Right atrium auricular region (tissue), 2 donors: ENCODE measurements at regions not wholly inside any gene's neighbourhood (a gene's known extent, or its start where the extent isn't known, plus 50 kb on each side); places are given as distances from the start of the nearest gene placed in this dataset.

Experiments
- DNase-seq: peaks from one replicate; pipeline ENCODE4 v3.0.0-alpha.2; 2019; ENCODE audit warnings: low spot score
- H3K27ac ChIP-seq, 2 donors: fragments of 200-600 bp; sonication (generic); 1 replicate in 1 of 2; 2 replicates in 1 of 2; pipeline ENCODE4 v1.5.1; 2016 to 2019
- H3K27me3 ChIP-seq, 2 donors: fragments of 200-600 bp; sonication (generic); one replicate each; pipeline versions ENCODE4 v1.5.1 to v1.6.0; 2017 to 2019
- H3K36me3 ChIP-seq: fragments of 200-600 bp; sonication (generic); one replicate; pipeline ENCODE4 v1.5.1; 2016
- H3K4me1 ChIP-seq, 2 donors: fragments of 200-600 bp; sonication (generic); one replicate each; pipeline versions ENCODE4 v1.5.1 to v1.6.0; 2017 to 2019
- H3K4me3 ChIP-seq, 2 donors: fragments of 200-600 bp; sonication (generic); 1 replicate in 1 of 2; 2 replicates in 1 of 2; pipeline ENCODE4 v1.5.1; 2017 to 2019; ENCODE audit warnings: mild to moderate bottlenecking in 1 of 2, moderate library complexity in 1 of 2
- H3K9me3 ChIP-seq, 2 donors: fragments of 200-600 bp; sonication (generic); one replicate each; pipeline ENCODE4 v1.5.1; 2019
- CTCF ChIP-seq, 2 donors: fragments of 200-600 bp; sonication (generic); IDR thresholded peaks; one replicate each; pipeline ENCODE4 v1.5.1; 2019; ENCODE audit warnings: antibody characterized with exemption in 2 of 2

GRCh38 chr1:29784276-29785136 is 548.2 kb downstream of the PTPRU start:
- TF ChIP-seq CTCF (IDR thresholded peaks at IDR 0.05), result no peak
- no peak overlapping the region for H3K27ac ChIP-seq
- H3K4me3 ChIP-seq, result no peak overlapping the region
- no peaks in the 10 kb centered on the region for H3K9me3 ChIP-seq
- DNase-seq, result peak; percentile 40
- no peaks in the 10 kb centered on the region for H3K36me3 ChIP-seq
- no peaks in the 10 kb centered on the region for H3K4me1 ChIP-seq
- no peaks in the 10 kb centered on the region for H3K27me3 ChIP-seq

DNA sequence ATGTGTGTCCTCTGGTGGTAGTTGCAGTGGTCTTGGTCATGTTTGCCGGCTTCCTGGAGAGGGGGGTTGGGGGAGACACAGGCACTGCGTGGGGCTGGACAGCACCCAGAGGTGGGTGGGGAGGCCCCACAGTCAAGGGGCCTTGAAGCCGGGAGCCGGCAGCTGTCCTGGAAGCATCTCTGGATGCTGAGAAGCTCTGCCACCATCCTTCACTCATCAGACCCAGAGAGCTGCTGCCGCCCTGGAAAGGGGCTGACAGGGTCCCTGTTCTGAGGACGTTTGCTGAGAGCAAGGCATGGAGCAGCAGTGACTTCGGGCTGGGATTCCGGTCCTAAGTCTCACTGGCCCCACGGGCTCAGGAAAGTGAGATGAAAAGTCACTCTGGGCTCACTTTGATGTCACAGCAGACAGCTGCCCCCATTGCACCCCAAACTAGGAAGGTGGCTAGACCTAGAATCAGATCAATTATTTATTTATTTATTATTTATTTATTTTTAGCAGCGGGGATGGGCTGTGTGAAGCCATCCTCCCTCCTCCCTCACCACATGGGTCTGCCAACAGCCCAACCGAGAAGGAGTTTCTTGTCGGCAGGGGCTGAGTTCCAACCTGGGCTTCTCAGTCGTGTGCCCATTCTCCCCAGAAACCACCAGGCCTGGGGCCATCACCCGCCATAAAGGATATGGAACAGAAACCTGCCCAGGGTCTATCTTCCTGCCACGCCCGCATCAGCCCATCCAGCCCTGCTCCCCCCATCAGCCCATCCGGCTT is 547.4 kb downstream of the PTPRU start:
- H3K36me3 ChIP-seq, result no peaks in the 10 kb centered on the region
- no peaks in the 10 kb centered on the region for H3K4me1 ChIP-seq
- H3K9me3 ChIP-seq, result no peaks in the 10 kb centered on the region
- H3K27me3 ChIP-seq, result no peaks in the 10 kb centered on the region
- no peak overlapping the region for H3K27ac ChIP-seq
- no peak overlapping the region for H3K4me3 ChIP-seq
- TF ChIP-seq CTCF (IDR thresholded peaks at IDR 0.05), result no peak
- DNase-seq, result peak; percentile 30

DNA sequence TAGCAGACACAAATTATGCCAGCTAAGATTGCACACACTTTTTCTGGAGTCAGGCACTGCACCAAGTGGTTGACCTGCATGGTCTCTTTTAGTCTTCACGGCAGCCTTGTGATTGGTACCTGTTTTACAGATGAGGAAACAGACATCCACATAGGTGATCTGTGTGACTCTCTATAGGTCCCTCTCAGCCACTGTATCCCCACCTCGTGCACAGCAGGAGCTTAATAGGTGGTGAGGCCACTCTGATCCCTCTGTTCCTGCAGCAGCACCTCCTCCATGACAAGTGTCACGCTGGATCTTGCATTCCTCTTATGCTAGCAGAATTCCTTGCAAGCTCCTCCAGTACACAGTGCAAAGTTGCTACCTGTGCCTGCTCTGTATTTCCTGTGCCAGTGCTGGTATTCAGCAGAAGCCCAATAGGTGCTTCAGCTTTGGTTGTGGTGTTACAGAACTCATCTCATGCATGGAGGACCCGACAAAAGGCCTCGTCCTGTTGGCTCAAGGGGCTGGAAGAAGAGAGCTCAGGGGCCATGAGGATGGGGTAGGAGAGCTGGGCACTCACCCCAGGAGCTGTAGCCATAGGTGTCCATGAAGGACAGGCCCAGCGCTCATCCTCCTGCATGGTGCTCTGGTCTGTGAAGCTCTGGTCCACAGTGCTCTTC is 546.7 kb downstream of the PTPRU start:
- Histone ChIP-seq H3K36me3 (no peaks in the 10 kb centered on the region), H3K4me3 (no peak overlapping the region), H3K27ac (no peak overlapping the region), H3K4me1 (no peaks in the 10 kb centered on the region), H3K9me3 (no peaks in the 10 kb centered on the region), H3K27me3 (no peaks in the 10 kb centered on the region)
- peak; percentile 54 for DNase-seq
- no peak for TF ChIP-seq CTCF (IDR thresholded peaks at IDR 0.05)

- TF ChIP-seq CTCF (IDR thresholded peaks at IDR 0.05), result no peak
- Histone ChIP-seq H3K27ac (no peak overlapping the region), H3K4me1 (no peaks in the 10 kb centered on the region), H3K36me3 (no peaks in the 10 kb centered on the region), H3K9me3 (peaks cover 0 to 10% of the 10 kb centered on the region in 2 donors), H3K27me3 (no peaks in the 10 kb centered on the region), H3K4me3 (no peak overlapping the region)
- DNase-seq, result no peak
Observed at GRCh38 chr1:29779146-29779545, 542.8 kb downstream of the PTPRU start.

DNA sequence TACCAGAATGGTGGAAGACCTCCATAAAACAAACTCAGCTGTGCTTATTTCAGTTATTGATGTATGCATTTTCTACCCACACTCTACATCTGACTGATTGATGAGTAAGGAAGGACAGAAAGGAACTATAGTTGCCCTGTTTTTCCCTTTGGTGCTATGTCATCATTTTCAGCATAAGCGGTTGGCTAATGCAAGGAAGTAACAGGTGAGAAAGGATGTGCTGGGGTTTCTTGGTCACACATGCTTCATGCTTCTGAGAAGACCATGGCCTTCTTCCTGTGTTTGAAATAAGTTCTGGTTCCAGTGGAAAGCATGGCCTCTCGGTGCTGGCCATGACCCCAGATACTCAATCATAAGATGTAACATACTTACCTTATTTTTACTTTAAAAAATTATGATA is 541.2 kb downstream of the PTPRU start:
- Histone ChIP-seq H3K36me3 (no peaks in the 10 kb centered on the region), H3K27ac (no peak overlapping the region), H3K4me1 (no peaks in the 10 kb centered on the region), H3K4me3 (no peak overlapping the region), H3K27me3 (no peaks in the 10 kb centered on the region), H3K9me3 (peaks cover 0 to 11% of the 10 kb centered on the region in 2 donors)
- DNase-seq, result no peak
- no peak for TF ChIP-seq CTCF (IDR thresholded peaks at IDR 0.05)
